ENCODE measurements at regions not wholly inside any gene's neighbourhood (a gene's known extent, or its start where the extent isn't known, plus 50 kb on each side); places are given as distances from the start of the nearest gene placed in this dataset.

GRCh38 chr21:25079053-25079452, 528.2 kb downstream of the MRPL39 start:
- TF ChIP-seq TEAD4 (IDR thresholded peaks at IDR 0.05) (no peak), FOXM1 (IDR thresholded peaks at IDR 0.05; ENCODE audit: borderline replicate concordance, low read depth) (no peak), CREB1 (IDR thresholded peaks at IDR 0.05; ENCODE audit: low read depth) (no peak), EP300 (IDR thresholded peaks at IDR 0.05; ENCODE audit: borderline replicate concordance) (no peak), YY1 (IDR thresholded peaks at IDR 0.05; ENCODE audit: low read depth) (no peak), USF1 (IDR thresholded peaks at IDR 0.05) (no peak), MAX (IDR thresholded peaks at IDR 0.05) (no peak), TAF1 (IDR thresholded peaks at IDR 0.05; ENCODE audit: low read depth) (no peak), CEBPB (IDR thresholded peaks at IDR 0.05) (no peak), REST (IDR thresholded peaks at IDR 0.05; ENCODE audit: low read depth) (no peak), RAD21 (IDR thresholded peaks at IDR 0.05; ENCODE audit: low read depth) (no peak), EGR1 (IDR thresholded peaks at IDR 0.05) (no peak), TCF12 (IDR thresholded peaks at IDR 0.05; ENCODE audit: low read depth) (no peak)
